Left renal pelvis (tissue), 4 donors: ENCODE measurements at regions not wholly inside any gene's neighbourhood (a gene's known extent, or its start where the extent isn't known, plus 50 kb on each side); places are given as distances from the start of the nearest gene placed in this dataset.
"Not testable (repeated sequence)": the region's sequence is repeated elsewhere in the genome, so short reads cannot be mapped to it uniquely, and the experiment has no call there.

Source experiments
- DNase-seq, 4 donors: peaks; one replicate each; pipeline ENCODE4 v3.0.0-alpha.2; 2013; ENCODE audit warnings: low read depth in 4 of 4, low spot score in 3 of 4

- DNase-seq = not testable (repeated sequence)
Measured at GRCh38 chr16:18157854-18158253, 178.7 kb downstream of the NPIPA8 start.

- not testable (repeated sequence) for DNase-seq
Measured at GRCh38 chr16:18152832-18153231, 183.7 kb downstream of the NPIPA8 start.

GRCh38 chr16:18148132-18148531, 188.4 kb downstream of the NPIPA8 start:
- DNase-seq = not testable (repeated sequence)

DNA sequence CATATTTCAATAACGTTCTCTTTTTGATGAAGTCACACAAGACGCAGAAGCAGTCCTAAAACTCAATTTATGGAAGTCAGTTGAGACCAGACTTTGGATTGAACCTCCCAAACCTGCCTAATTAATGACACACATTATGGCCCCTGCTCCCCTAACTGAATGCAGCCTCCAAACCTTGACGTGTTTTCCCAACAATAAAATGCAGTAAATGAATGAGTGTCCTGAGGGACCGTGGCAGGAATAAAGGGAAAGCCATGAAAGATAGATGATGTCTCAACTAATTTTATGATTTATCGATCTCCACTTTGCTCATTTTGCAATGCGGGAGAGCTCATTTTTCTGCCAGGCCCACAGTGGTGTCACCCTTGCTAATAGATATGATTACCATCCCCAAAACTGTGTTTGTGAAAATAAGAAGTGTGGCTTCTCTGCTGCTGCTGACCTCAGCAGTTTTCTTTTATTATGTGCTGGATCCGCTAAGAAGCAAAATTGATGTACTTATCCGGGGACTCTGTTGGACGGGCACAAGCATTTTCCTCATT, 189.9 kb downstream of the NPIPA8 start:
- DNase-seq = not testable (repeated sequence)

DNA sequence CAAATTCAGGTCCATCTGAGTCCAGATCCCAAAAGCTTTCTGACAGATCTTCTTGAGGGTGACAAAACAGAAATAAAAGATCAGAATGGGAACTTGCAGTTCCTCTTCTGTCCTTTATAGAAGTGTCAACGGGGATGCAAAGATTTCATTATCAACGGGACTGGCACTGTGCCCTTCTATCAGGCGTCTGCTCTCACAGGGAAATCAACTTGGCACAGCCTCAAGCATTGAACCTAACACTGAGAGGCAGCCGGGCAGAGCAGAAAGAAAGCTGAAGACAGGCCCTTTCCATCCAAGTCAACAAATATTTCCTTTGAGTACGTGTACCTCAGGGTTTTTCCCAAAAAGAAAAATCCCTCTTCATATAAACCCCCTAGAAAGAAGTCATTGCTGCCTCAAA, 194.5 kb downstream of the NPIPA8 start:
- not testable (repeated sequence) for DNase-seq

GRCh38 chr16:18136288-18136687, 200.2 kb downstream of the NPIPA8 start:
- DNase-seq = not testable (repeated sequence)

GRCh38 chr16:18135024-18135423, 201.5 kb downstream of the NPIPA8 start:
- DNase-seq = not testable (repeated sequence)

GRCh38 chr16:18131587-18131986, 204.9 kb downstream of the NPIPA8 start:
- DNase-seq = not testable (repeated sequence)

DNA sequence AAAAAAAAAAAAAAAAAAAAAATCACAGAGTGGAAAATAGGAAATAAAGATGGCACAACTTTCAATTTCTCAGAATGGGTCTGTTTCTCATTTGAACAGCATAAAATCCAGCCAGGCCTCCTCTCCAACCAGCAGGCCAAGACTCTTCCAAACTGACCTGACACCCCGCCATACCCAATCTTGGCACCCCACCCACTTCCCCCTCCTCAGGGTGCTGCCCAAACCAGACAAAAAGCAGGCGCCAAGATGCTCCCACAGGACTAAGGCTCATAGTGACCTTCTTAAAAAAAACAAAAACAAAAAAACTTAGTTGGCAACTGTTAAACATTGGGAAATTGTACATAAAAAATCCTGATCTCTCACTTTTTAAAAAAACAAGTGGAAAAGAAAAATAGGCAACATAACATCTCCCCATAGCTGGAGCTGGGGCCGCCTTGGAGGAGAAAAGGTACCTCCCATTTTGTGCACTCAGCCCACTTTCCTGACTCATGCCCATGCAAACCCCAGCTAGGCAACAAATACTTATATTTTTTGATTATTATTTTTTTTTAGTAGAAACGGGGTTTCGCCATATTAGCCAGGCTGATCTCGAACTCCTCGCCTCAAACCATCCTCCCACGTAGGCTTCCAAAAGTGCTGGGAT, 205.9 kb downstream of the NPIPA8 start:
- not testable (repeated sequence) for DNase-seq

- DNase-seq = not testable (repeated sequence)
Measured at GRCh38 chr16:18127033-18127432, 209.5 kb downstream of the NPIPA8 start.

DNA sequence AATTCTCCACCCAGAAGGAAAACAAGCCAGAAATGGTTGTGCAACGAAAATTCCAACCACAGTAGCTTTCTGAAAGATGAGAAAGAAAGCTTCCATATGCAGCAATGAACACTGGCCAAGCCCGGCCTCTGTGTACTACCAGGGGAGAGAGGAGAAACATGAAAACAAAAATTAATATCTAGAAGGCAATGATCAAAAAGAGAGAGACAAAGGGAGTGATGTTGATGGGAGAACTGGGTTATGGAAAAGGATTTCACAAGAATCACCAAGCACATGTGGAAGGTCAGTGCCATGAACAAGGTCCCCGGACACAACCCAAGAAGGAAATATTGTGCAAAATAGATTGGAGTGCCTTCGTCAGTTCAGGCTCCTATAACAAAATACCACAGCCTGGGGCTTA, 217.4 kb downstream of the NPIPA8 start:
- DNase-seq = not testable (repeated sequence)

- not testable (repeated sequence) for DNase-seq
Measured at GRCh38 chr16:18118684-18119083, 217.9 kb downstream of the NPIPA8 start.

DNA sequence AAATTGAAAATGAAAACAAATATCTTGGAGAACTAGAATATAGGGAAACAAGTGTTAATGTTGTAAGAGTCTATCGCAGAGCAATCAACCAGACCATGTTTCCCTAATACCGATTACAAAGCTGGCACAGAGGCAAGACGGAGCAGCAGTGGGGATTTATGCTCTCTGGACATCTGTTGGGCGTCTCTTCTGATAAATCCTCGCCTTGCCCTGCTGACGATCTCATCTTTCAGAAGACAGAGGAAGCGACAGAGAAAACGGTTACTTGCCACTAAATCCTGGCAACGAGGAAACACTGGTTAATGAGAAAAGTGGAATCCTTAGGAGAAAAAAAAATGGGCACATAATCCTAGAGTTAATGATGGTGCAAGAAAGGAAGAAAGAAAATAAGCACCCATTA, 218.5 kb downstream of the NPIPA8 start:
- peak in 2 of 4 donors; percentile 3 to 5 for DNase-seq

DNA sequence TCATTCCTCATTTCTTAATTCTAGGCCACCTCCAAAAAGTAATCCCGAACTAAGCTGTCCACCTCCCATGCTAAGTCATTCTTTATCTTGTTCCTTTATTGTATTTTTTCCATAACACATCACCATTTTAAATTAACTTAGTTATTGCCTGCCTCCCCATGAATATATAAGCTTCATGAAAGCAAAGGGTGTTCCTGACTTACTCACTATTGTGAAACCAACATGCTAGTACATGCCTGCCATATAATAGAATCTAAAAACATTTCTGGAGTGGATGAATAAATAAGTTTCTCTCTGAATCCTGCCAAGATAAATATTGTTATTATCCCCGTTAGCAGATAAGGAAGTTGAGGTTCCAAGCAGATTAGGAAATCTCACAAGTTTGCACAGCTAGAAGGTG, 232.1 kb downstream of the NPIPA8 start:
- not testable (repeated sequence) for DNase-seq

- not testable (repeated sequence) for DNase-seq
Measured at GRCh38 chr16:18101077-18101476, 235.5 kb downstream of the NPIPA8 start.

- not testable (repeated sequence) for DNase-seq
Measured at GRCh38 chr16:18092605-18093004, 243.9 kb downstream of the NPIPA8 start.

DNA sequence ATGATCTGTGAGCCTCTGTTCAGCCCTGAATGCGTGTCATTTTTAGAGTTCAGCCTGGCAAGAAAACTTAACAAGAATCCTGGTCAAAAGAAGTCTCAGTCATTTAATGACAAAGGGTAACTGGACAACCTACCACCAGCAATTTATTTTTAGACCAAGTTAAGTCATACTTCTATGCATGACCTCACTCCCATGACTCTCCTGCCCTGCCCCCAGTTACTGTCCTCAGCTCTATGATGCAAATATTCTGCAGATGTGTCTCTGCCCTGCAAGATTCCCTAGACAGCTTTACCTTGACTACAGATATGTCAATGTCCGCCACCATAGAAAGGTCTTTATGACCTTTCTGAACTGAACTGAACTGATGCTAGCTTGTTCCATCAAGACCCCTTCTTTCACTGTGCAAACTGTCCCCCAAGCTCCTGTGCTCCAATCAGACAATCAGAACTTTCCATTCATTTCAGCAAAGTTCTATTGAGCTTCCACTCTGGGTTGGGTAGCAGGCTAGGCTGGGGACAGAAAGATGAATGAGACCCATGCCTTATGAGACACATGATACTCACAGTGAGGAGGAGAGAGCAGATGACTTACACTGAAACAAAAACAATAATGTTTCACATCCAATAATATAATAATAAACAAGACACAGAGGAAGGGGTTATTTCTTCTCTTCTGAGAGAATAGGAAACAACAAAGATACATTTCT, 255.7 kb downstream of the NPIPA8 start:
- not testable (repeated sequence) for DNase-seq

DNA sequence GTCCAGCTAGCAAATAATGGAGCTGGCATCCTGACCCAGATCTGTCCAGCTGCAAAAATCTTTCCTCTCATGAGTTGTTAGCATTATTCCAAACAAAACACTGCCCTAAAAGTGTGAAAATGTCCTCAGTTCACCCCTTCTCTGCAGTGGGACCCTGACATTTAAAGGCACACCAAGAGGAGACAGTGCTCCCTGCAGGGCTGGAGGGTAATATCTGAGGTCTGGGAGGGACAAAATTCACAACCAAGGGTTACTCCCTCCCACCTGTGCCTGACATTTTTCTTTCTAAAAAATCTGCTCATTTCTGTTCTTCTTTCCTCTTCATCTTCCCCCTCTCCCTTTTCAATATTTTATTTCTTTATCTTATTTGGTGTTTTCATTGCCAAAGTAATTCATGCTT, 258.6 kb downstream of the NPIPA8 start:
- DNase-seq = not testable (repeated sequence)

DNA sequence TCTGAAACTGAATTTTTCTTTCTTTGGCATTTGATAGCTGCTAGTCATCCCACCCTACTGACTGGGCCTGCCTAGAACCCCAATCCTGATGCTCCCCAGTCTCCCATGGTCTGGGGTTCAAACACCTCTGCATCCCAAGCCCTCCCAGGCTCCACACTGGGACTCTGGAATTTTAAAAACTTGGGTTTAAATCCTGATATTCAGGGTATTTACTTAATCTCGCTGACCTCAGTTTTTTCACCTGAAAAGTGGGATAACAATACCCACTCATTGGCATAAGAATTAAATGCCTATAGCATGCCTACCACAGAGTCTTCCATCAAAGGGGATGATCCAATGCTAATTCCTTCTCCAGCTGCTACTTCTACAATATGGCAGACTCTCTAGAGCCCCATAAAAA, 264.4 kb downstream of the NPIPA8 start:
- no peak for DNase-seq

GRCh38 chr16:18069683-18070082, 266.9 kb downstream of the NPIPA8 start:
- no peak for DNase-seq

GRCh38 chr16:18068477-18068876, 268.1 kb downstream of the NPIPA8 start:
- no peak for DNase-seq

DNA sequence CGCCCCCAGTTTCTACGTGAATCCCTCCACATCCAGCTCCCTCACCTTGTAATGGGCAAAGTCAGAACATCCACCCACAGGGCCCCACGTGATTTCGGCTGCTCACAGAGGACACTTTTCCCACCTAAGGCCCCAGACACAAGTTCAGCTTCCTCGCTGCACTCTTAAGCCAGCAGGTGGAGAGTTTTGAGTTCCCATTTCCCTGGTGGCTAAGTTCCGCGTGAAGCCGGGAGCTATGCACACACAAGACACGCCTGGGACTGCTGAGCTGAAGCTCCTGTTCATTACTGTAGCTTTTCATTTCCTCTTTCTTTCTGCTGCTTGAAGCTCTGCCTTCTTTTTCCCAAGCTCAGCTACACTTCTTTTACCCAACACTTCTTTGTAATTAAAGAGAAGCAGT, 273.8 kb downstream of the NPIPA8 start:
- DNase-seq = no peak
